H9 (cell line): ENCODE measurements at regions not wholly inside any gene's neighbourhood (a gene's known extent, or its start where the extent isn't known, plus 50 kb on each side); places are given as distances from the start of the nearest gene placed in this dataset.

ENCODE experiments used
- DNase-seq: peaks from one replicate; pipeline ENCODE4 v3.0.0-alpha.2; 2017
- H2AFZ ChIP-seq: one replicate; pipeline ENCODE4 v1.6.1; 2013; ENCODE audit warnings: mild to moderate bottlenecking, low read length, control low read depth, moderate library complexity
- H2AK5ac ChIP-seq: 2 replicates; pipeline ENCODE4 v1.6.1; 2013; ENCODE audit warnings: low read length, control low read depth, mixed read lengths; ENCODE audit not compliant: insufficient read length
- H2BK120ac ChIP-seq: one replicate; pipeline ENCODE4 v1.6.1; 2013; ENCODE audit warnings: low read depth, mild to moderate bottlenecking, low read length, control low read depth, inconsistent platforms; ENCODE audit not compliant: poor library complexity, severe bottlenecking
- H2BK12ac ChIP-seq: 2 replicates; pipeline ENCODE4 v1.6.1; 2013; ENCODE audit warnings: low read length, control low read depth, mixed read lengths, low read depth; ENCODE audit not compliant: insufficient read length
- H2BK15ac ChIP-seq: 2 replicates; pipeline ENCODE4 v1.6.1; 2013; ENCODE audit warnings: low read depth, low read length, control low read depth
- H2BK20ac ChIP-seq: one replicate; pipeline ENCODE4 v1.6.1; 2013; ENCODE audit warnings: low read depth, mild to moderate bottlenecking, low read length, control low read depth, inconsistent platforms; ENCODE audit not compliant: poor library complexity, severe bottlenecking
- H2BK5ac ChIP-seq: 2 replicates; pipeline ENCODE4 v1.6.1; 2013; ENCODE audit warnings: low read length, control low read depth, mixed read lengths; ENCODE audit not compliant: insufficient read length
- H3K14ac ChIP-seq: 2 replicates; pipeline ENCODE4 v1.6.1; 2013; ENCODE audit warnings: low read length, control low read depth; ENCODE audit not compliant: insufficient read depth
- H3K18ac ChIP-seq: 2 replicates; pipeline ENCODE4 v1.6.1; 2013; ENCODE audit warnings: low read depth, mild to moderate bottlenecking, mixed read lengths, low read length, control low read depth; ENCODE audit not compliant: insufficient read length
- H3K23ac ChIP-seq: 2 replicates; pipeline ENCODE4 v1.6.1; 2013; ENCODE audit warnings: low read length, control low read depth, mixed read lengths, low read depth; ENCODE audit not compliant: insufficient read length
- H3K23me2 ChIP-seq: 2 replicates; pipeline ENCODE4 v1.6.1; 2013; ENCODE audit warnings: low read depth, mild to moderate bottlenecking, mixed read lengths, low read length, control low read depth; ENCODE audit not compliant: insufficient read length, poor library complexity, severe bottlenecking
- H3K27ac ChIP-seq: 2 replicates; pipeline ENCODE4 v1.5.1; 2013; ENCODE audit warnings: low read length, control low read depth, mixed read lengths, low read depth; ENCODE audit not compliant: insufficient read length
- H3K27me3 ChIP-seq: 2 replicates; pipeline ENCODE4 v1.6.1; 2013; ENCODE audit warnings: low read length, control low read depth, inconsistent platforms; ENCODE audit not compliant: insufficient read depth
- H3K4ac ChIP-seq: 2 replicates; pipeline ENCODE4 v1.6.1; 2013; ENCODE audit warnings: low read depth, mild to moderate bottlenecking, control low read depth, inconsistent platforms, low read length, moderate library complexity
- H3K4me1 ChIP-seq: 2 replicates; pipeline ENCODE4 v1.6.1; 2013; ENCODE audit warnings: low read length, control low read depth, inconsistent platforms; ENCODE audit not compliant: insufficient read depth
- H3K4me2 ChIP-seq: 2 replicates; pipeline ENCODE4 v1.6.1; 2013; ENCODE audit warnings: low read length, control low read depth, mixed read lengths; ENCODE audit not compliant: insufficient read length, insufficient read depth
- H3K56ac ChIP-seq: 2 replicates; pipeline ENCODE4 v1.6.1; 2013; ENCODE audit warnings: low read depth, mild to moderate bottlenecking, mixed read lengths, low read length, control low read depth; ENCODE audit not compliant: insufficient read length
- H3K79me1 ChIP-seq: 2 replicates; pipeline ENCODE4 v1.6.1; 2013; ENCODE audit warnings: low read depth, mild to moderate bottlenecking, moderate library complexity, low read length, control low read depth, inconsistent platforms; ENCODE audit not compliant: insufficient read depth, poor library complexity, severe bottlenecking
- H3K79me2 ChIP-seq: 2 replicates; pipeline ENCODE4 v1.6.1; 2013; ENCODE audit warnings: low read length, control low read depth, inconsistent platforms; ENCODE audit not compliant: insufficient read depth
- H3K9ac ChIP-seq: 2 replicates; pipeline ENCODE4 v1.6.1; 2013; ENCODE audit warnings: low read length, control low read depth, mixed read lengths; ENCODE audit not compliant: insufficient read length; ENCODE audit errors: extremely low read depth
- H3K9me3 ChIP-seq: one replicate; pipeline ENCODE4 v1.6.1; 2013; ENCODE audit warnings: low read depth, low read length, inconsistent platforms; ENCODE audit not compliant: control insufficient read depth
- H3T11ph ChIP-seq: one replicate; pipeline ENCODE4 v1.6.1; 2013; ENCODE audit warnings: mild to moderate bottlenecking, low read length, control low read depth, inconsistent platforms
- H4K20me1 ChIP-seq: one replicate; pipeline ENCODE4 v1.6.1; 2013; ENCODE audit not compliant: control insufficient read depth, insufficient read length, insufficient read depth
- H4K5ac ChIP-seq: 2 replicates; pipeline ENCODE4 v1.6.1; 2013; ENCODE audit warnings: low read depth, mild to moderate bottlenecking, mixed read lengths, low read length, control low read depth; ENCODE audit not compliant: insufficient read length
- H4K8ac ChIP-seq: replicated peaks from 2 replicates; pipeline ENCODE4 v1.6.1; 2013; ENCODE audit warnings: low read length, control low read depth, mixed read lengths, low read depth; ENCODE audit not compliant: insufficient read length
- H4K91ac ChIP-seq: 2 replicates; pipeline ENCODE4 v1.6.1; 2013; ENCODE audit warnings: low read depth, mild to moderate bottlenecking, moderate library complexity, mixed read lengths, low read length, control low read depth; ENCODE audit not compliant: insufficient read length
- H3K27ac Mint-ChIP-seq, 3 experiments: 2 replicates in 2 of 3; 3 replicates in 1 of 3; pipeline ENCODE4 v1.8.0; 2020 to 2021; ENCODE audit warnings: mixed read lengths in 3 of 3, mild to moderate bottlenecking in 1 of 3, moderate library complexity in 1 of 3
- H3K27me3 Mint-ChIP-seq: 2 replicates; pipeline ENCODE4 v1.8.0; 2021; ENCODE audit warnings: low read depth, mild to moderate bottlenecking, moderate library complexity, mixed read lengths
- H3K36me3 Mint-ChIP-seq, 3 experiments: 2 replicates in 2 of 3; 3 replicates in 1 of 3; pipeline ENCODE4 v1.8.0; 2020 to 2021; ENCODE audit warnings: low read depth in 3 of 3, mixed read lengths in 3 of 3; ENCODE audit not compliant: insufficient read depth in 1 of 3
- H3K4me1 Mint-ChIP-seq, 2 experiments: 2 replicates each; pipeline ENCODE4 v1.8.0; 2020; ENCODE audit warnings: mixed read lengths in 2 of 2
- H3K4me3 Mint-ChIP-seq, 2 experiments: 2 replicates in 1 of 2; 3 replicates in 1 of 2; pipeline ENCODE4 v1.8.0; 2020 to 2021; ENCODE audit warnings: mild to moderate bottlenecking in 2 of 2, mixed read lengths in 2 of 2, moderate library complexity in 1 of 2
- H3K9me3 Mint-ChIP-seq, 2 experiments: 2 replicates in 1 of 2; 3 replicates in 1 of 2; pipeline ENCODE4 v1.8.0; 2020; ENCODE audit warnings: mild to moderate bottlenecking in 2 of 2, mixed read lengths in 2 of 2, moderate library complexity in 1 of 2
- WGBS: extraction: QIAGEN DNeasy Blood & Tissue Kit; methylation state at CpG from one replicate; pipeline ENCODE4 v1.1.7; 2013; ENCODE audit warnings: missing lambda C conversion rate, low lambda C conversion rate, mixed read lengths; ENCODE audit not compliant: insufficient read length; ENCODE audit errors: extremely low coverage; 5-methylcytosine and 5-hydroxymethylcytosine counted together
- TF ChIP-seq, protein P1 (sequence below): fragments of 200-600 bp; sonication (generic); conservative IDR thresholded peaks from 3 replicates; pipeline ENCODE4 v1.8.0; 2021; ENCODE audit warnings: antibody characterized with exemption, mild to moderate bottlenecking

DNA sequence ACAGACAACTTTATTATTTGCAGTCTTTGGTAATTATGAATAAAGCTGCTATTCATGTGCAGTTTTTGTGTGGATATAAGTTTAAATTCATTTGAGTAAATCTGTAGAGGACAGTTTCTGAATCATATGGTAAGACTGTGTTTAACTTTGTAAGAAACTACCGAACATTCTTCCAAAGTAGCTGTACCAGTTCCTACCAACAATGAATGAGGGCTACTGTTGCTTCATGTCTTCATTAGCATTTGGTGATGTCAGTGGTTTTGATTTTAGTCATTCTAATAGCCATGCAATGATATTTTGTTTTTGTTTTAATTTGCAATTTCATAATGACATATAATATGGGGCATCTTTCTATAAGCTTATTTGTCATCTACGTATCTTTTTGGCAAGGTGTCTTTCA lies 501.3 kb upstream of the RORB start:
- Histone ChIP-seq H3K27ac (no peak overlapping the region), H3K79me2 (no peaks in the 10 kb centered on the region), H3K9ac (no peak overlapping the region), H2BK12ac (no peak overlapping the region), H4K5ac (no peak overlapping the region), H3K56ac (no peak overlapping the region), H2BK15ac (no peak overlapping the region), H3K4ac (no peak overlapping the region), H2BK120ac (no peak overlapping the region), H4K20me1 (no peaks in the 10 kb centered on the region), H3K9me3 (no peaks in the 10 kb centered on the region), H2BK5ac (no peak overlapping the region), H3K27me3 (no peaks in the 10 kb centered on the region), H3K79me1 (no peaks in the 10 kb centered on the region), H4K91ac (no peak overlapping the region), H3K4me1 (no peaks in the 10 kb centered on the region), H2AK5ac (no peak overlapping the region), H3K14ac (no peak overlapping the region), H4K8ac (no peak overlapping the region), H3T11ph (no peak overlapping the region), H3K18ac (no peak overlapping the region), H2AFZ (no peak overlapping the region), H3K23ac (no peak overlapping the region), H3K23me2 (no peaks in the 10 kb centered on the region), H2BK20ac (no peak overlapping the region), H3K4me2 (no peak overlapping the region)
- Mint-ChIP-seq H3K27me3 (no peaks in the 10 kb centered on the region), H3K27ac (no peak overlapping the region), H3K4me3 (no peak overlapping the region), H3K4me1 (peaks cover 20 to 26% of the 10 kb centered on the region in 2 experiments), H3K9me3 (peaks cover 0 to 8% of the 10 kb centered on the region in 2 experiments; a peak in 3 of 5 replicates), H3K36me3 (peaks cover 2 to 6% (median 2%) of the 10 kb centered on the region in 3 experiments; a peak in 6 of 7 replicates)
- TF ChIP-seq, protein P1, sequence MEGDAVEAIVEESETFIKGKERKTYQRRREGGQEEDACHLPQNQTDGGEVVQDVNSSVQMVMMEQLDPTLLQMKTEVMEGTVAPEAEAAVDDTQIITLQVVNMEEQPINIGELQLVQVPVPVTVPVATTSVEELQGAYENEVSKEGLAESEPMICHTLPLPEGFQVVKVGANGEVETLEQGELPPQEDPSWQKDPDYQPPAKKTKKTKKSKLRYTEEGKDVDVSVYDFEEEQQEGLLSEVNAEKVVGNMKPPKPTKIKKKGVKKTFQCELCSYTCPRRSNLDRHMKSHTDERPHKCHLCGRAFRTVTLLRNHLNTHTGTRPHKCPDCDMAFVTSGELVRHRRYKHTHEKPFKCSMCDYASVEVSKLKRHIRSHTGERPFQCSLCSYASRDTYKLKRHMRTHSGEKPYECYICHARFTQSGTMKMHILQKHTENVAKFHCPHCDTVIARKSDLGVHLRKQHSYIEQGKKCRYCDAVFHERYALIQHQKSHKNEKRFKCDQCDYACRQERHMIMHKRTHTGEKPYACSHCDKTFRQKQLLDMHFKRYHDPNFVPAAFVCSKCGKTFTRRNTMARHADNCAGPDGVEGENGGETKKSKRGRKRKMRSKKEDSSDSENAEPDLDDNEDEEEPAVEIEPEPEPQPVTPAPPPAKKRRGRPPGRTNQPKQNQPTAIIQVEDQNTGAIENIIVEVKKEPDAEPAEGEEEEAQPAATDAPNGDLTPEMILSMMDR, result no peak
- no peak for DNase-seq
- WGBS, result no CpG with 5 or more reads among the region's 2 CpGs
